SJCRH30 (cell line): ENCODE measurements at regions not wholly inside any gene's neighbourhood (a gene's known extent, or its start where the extent isn't known, plus 50 kb on each side); places are given as distances from the start of the nearest gene placed in this dataset.

Experiments used
- DNase-seq, 2 experiments: peaks; one replicate each; pipeline ENCODE4 v3.0.0-alpha.2; 2015 to 2020
- H3K27ac ChIP-seq: fragments of 250-450 bp; sonication (Bioruptor Pico); 2 replicates; pipeline ENCODE4 v1.5.1; 2020; ENCODE audit warnings: mild to moderate bottlenecking, moderate library complexity
- H3K27me3 ChIP-seq: fragments of 250-450 bp; sonication (Bioruptor Pico); 2 replicates; pipeline ENCODE4 v1.5.1; 2020; ENCODE audit warnings: mild to moderate bottlenecking, moderate library complexity
- H3K36me3 ChIP-seq: fragments of 250-450 bp; sonication (Bioruptor Pico); 2 replicates; pipeline ENCODE4 v1.5.1; 2020; ENCODE audit warnings: mild to moderate bottlenecking, moderate library complexity
- H3K4me1 ChIP-seq: fragments of 250-450 bp; sonication (Bioruptor Pico); 2 replicates; pipeline ENCODE4 v1.5.1; 2020; ENCODE audit warnings: mild to moderate bottlenecking, moderate library complexity
- H3K4me3 ChIP-seq: fragments of 250-450 bp; sonication (Bioruptor Pico); 2 replicates; pipeline ENCODE4 v1.5.1; 2020; ENCODE audit warnings: mild to moderate bottlenecking, moderate library complexity
- H3K9me3 ChIP-seq: fragments of 250-450 bp; sonication (Bioruptor Pico); replicated peaks from 2 replicates; pipeline ENCODE4 v1.5.1; 2020; ENCODE audit warnings: mild to moderate bottlenecking, moderate library complexity

DNA sequence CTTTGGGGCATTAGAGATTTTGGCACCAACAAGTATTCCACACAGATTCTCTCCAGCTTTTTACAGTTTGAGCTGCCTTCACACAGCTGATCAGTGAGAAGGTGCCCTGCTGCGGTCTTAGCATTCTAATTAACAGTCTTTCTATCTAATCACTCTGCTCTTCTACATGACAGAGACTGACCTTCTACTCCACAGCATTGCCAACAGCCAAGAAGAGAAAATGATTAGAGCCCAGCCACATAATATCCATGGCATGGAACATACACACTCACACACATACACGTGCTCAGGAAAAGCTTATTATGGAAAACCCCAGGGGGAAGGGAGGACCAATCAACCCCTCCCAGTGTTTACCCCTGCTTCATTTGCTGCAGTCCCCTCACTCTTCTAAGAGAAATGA lies 76.1 kb upstream of the PPP2R3A start:
- no peaks in the 10 kb centered on the region for H3K4me1 ChIP-seq
- no peaks in the 10 kb centered on the region for H3K36me3 ChIP-seq
- H3K4me3 ChIP-seq, result no peak overlapping the region
- DNase-seq, result no peak
- H3K27me3 ChIP-seq, result no peaks in the 10 kb centered on the region
- H3K9me3 ChIP-seq, result no peaks in the 10 kb centered on the region
- H3K27ac ChIP-seq, result no peak overlapping the region

DNA sequence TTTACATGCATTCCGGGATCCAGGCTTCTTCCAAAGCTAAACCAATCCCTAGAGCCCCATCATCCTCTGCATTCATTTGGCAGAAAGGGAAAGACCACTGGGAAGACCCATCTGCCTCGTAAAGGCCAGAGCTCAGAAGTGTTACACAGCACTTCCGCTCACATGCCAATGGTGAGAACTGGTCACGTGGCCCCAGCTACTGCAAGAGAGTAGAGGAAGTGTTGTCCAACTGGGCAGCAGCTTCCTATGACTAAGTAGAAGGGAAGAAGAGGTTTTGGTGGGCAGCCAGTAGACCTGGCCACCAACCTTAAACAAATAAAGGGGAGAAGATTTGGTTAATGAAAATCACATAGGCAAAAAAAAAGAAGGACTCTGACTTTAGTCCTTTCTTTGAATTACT lies 74.4 kb upstream of the PPP2R3A start:
- no peaks in the 10 kb centered on the region for H3K36me3 ChIP-seq
- DNase-seq, result no peak
- H3K4me3 ChIP-seq, result no peak overlapping the region

DNA sequence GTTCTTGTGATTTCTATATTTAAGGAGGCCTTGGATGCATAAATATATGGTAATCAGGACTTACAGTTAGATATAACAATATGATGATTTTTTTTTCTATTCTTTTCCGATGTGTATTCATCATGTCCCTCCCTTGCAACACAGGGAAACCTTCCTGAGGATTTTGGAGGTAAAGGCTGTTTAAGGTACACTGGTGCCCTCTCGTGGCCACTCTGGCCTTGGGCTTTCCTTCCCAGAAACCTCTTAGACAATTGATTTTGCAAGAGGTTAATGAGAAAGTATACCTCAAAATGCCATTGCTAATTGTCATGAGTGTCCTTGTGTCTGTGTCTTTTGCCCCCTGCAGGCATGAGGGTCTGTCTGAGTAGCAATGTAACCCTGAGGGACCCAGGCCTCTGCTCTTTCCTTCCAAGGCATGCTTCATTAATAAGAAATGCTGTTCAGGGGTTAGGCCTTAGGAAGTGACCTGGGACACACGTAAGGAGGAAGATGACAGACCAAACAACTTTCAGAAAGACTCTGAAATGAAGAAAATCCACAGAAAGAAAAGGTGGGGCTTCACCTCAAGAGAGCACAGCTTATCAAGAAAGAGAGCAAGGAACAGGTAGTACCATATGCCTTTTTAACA lies 70.3 kb upstream of the PPP2R3A start:
- Histone ChIP-seq H3K27me3 (no peaks in the 10 kb centered on the region), H3K27ac (no peak overlapping the region), H3K9me3 (no peaks in the 10 kb centered on the region), H3K4me3 (no peak overlapping the region), H3K36me3 (no peaks in the 10 kb centered on the region), H3K4me1 (peaks cover 9% of the 10 kb centered on the region)
- peak; percentile 58 to 85 for DNase-seq

More for the DNA sequence above, 74.4 kb upstream of the PPP2R3A start:
- peaks cover under 1% of the 10 kb centered on the region; the same call in 1 of the 2 replicates for H3K4me1 ChIP-seq
- no peaks in the 10 kb centered on the region for H3K27me3 ChIP-seq
- no peak overlapping the region for H3K27ac ChIP-seq
- no peaks in the 10 kb centered on the region for H3K9me3 ChIP-seq

DNA sequence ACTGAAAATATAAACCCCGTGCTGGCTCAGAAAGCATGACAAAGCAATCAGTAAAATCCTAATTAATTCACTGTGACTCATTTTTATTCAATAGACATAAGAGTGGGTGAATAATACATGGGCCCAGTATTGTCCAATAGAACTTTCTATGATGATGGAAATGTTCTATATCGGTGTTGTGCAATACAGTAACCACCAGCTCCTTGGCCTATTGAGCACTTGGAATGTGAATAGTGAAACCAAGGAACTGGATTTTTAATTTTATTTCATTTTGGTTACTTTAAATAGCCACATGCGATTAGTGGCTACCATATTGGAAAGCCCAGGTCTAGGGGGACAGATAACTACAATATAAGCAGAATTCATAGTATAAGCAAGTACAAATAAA lies 69.8 kb upstream of the PPP2R3A start:
- Histone ChIP-seq H3K36me3 (no peaks in the 10 kb centered on the region), H3K27me3 (no peaks in the 10 kb centered on the region), H3K27ac (no peak overlapping the region), H3K9me3 (no peaks in the 10 kb centered on the region), H3K4me3 (no peak overlapping the region), H3K4me1 (peaks cover 9% of the 10 kb centered on the region)
- no peak for DNase-seq

DNA sequence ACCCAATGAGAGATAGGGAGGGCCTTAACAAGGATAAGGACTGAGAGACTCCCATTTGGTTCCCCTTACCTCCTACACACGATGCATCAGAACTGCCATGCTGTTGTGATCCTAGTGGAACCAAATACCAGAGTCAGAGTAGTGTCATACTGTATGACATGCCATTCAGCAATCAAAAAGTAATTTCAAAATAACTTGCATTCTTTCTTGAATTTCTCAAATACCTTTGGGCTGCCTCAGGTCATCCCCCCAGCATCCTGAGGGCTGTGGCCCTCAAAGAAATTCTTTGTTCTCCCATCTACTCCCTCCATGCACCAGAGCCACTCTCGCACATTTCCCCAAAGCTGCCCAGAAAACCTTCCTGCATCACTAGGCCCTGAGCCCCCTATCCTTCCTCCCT lies 68.9 kb upstream of the PPP2R3A start:
- no peaks in the 10 kb centered on the region for H3K36me3 ChIP-seq
- no peaks in the 10 kb centered on the region for H3K27me3 ChIP-seq
- peaks cover 9% of the 10 kb centered on the region for H3K4me1 ChIP-seq
- H3K27ac ChIP-seq, result no peak overlapping the region; the same call in 1 of the 2 replicates
- peak in 1 of 2 experiments; percentile 9 for DNase-seq
- no peak overlapping the region for H3K4me3 ChIP-seq
- H3K9me3 ChIP-seq, result no peaks in the 10 kb centered on the region

DNA sequence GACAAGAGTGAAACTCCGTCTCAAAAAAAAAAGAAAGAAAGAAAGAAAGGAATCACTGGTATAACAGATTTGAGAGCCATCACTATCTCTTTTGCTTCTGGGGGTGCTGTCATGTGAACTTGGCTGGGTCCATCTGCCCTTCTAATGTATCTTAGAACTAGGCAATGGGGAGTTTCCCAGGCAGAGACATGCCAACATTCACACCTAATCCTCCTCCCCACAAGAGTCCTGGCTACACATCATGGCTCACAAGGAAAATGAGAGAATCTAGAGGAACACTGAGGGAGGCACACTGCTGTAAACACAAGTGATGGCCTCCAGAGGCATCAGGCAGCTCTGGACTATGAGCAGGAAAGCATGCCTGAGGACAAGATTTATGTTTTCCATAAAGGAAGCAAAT lies 67.8 kb upstream of the PPP2R3A start:
- Histone ChIP-seq H3K9me3 (no peaks in the 10 kb centered on the region), H3K4me3 (no peak overlapping the region), H3K27ac (no peak overlapping the region), H3K27me3 (no peaks in the 10 kb centered on the region), H3K4me1 (peaks cover 9% of the 10 kb centered on the region), H3K36me3 (no peaks in the 10 kb centered on the region)
- no peak for DNase-seq

DNA sequence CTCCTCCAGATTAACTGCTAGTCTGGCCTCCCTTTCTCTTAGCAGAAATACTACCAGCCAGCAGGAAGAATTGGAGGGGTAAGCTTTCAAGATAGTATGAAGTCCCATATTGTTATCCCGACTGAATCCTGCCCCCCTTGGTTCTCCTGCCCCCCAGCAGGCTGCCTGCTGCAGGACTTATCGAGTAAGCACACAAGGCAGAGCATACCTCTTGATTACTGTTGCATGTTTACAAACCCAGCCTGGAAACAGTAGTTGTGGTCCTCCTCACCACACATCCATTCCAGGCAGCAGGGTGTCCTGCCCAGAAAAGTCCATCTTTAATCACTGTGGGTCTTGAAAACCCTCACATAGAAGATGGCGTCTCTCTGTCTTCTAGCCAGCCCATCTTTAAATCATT lies 66.8 kb upstream of the PPP2R3A start:
- H3K36me3 ChIP-seq, result no peaks in the 10 kb centered on the region
- H3K27ac ChIP-seq, result no peak overlapping the region
- H3K4me1 ChIP-seq, result peaks cover 9% of the 10 kb centered on the region
- H3K27me3 ChIP-seq, result no peaks in the 10 kb centered on the region
- no peaks in the 10 kb centered on the region for H3K9me3 ChIP-seq
- DNase-seq, result no peak
- no peak overlapping the region for H3K4me3 ChIP-seq

DNA sequence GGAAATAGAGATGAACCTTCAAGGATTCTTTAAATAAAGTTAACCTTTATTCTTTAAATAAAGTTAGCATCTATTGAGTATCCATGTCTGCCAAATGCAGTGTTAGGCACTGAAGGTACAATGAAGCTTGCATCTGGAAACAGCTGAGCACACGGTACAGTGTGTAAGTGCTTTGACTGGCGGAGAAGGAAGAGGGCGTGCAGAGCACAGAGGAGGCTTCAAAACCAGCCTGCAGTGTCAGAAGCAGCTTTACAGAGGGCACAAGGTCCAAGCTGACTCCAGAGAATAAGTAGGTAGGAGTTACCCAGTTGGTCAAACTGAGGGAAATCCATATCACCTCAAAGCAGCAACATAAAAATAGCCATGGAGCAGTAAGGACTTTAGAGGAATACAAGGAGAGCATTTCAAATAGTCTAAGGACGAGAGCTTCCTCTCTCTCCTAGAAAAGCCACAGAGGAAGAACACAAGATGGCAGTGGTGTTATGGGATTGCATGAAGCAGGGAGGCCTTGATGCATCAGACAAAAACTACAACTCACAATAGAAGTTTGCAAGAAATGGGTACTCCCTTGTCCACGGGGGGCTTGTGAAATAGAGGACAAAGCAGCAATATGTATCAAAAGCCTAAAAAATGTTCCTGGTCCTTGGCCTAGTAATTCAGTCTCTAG lies 60.3 kb upstream of the PPP2R3A start:
- no peaks in the 10 kb centered on the region for H3K27me3 ChIP-seq
- no peak overlapping the region for H3K4me3 ChIP-seq
- H3K4me1 ChIP-seq, result no peaks in the 10 kb centered on the region
- H3K27ac ChIP-seq, result no peak overlapping the region
- no peaks in the 10 kb centered on the region for H3K36me3 ChIP-seq
- no peaks in the 10 kb centered on the region for H3K9me3 ChIP-seq
- DNase-seq, result peak in 1 of 2 experiments; percentile 31

DNA sequence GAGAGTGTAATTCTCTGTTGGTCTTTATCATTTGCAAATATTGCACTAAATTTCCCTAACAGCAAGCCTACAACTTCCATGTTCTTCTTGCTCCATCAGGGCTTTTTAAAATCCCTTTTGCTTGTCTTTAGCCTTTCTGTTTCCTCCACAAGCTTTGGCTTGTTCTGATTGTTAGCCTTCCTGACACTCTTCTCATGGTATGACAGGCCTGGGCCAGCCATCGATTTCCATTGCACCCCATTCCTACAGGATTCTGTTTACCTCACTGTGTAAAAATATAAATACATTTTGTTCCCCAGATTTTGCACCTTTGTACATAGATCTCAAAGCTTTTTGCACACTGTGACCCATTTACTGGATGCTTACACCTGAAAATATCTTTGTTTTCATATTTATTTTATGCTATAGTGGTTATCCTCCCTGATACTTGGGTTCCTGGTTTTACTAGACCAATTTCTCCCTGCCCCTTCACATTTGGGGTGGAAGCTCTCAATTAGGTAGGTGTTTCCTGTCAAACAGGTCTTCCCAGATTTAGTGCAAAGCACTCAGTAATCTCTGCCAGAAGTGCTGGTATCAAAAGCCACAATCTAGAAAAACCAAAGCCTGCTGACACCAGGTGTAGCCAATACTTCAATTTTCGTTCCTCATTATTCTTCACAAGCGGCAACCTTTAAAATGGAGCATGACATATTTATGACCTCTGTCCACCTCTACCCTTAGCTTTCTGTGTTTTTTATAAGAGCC lies 57.9 kb upstream of the PPP2R3A start:
- Histone ChIP-seq H3K9me3 (no peaks in the 10 kb centered on the region), H3K4me3 (no peak overlapping the region), H3K27ac (no peak overlapping the region), H3K36me3 (no peaks in the 10 kb centered on the region), H3K4me1 (no peaks in the 10 kb centered on the region), H3K27me3 (no peaks in the 10 kb centered on the region)
- no peak for DNase-seq

DNA sequence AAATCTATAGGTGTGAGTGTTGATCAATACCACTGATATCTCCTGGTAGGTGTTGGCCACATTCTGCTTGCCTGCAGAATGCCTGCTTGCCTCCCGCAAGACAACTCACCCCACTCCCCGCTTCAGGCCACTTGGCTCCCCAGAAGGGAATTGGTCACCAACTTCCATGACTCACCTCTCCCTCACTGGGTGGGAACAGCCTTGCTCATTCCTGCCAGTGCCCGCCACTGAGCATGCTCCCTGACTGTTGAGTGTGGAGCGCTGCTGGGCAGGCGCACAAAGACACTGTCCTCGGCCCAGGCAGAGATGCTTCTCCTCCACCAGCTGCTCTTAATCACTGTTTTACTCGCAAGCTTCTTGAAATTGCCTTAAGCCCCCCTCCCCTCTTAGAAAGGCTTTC lies 57.3 kb upstream of the PPP2R3A start:
- Histone ChIP-seq H3K4me1 (no peaks in the 10 kb centered on the region), H3K27ac (no peak overlapping the region), H3K4me3 (no peak overlapping the region), H3K27me3 (no peaks in the 10 kb centered on the region), H3K36me3 (no peaks in the 10 kb centered on the region), H3K9me3 (no peaks in the 10 kb centered on the region)
- peak in 1 of 2 experiments; percentile 13 for DNase-seq

DNA sequence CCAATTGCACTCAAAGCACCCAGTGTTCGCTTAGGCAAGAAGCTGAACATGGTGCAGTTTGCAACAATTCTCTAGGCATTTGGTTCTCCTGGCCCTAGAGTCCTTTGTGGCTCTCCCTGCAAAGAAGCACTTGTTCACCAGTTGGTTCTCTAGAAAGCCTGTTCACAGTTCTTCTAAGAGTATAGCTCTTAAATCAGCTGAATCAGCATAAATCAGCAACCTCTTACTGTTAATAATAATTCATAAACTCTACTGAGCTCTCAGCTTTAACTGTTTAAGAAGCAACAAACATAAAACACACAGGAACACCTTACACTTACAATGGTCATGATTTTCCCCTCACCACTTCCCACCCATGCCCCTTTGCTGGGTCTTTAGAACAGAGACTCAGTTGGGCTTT lies 56.8 kb upstream of the PPP2R3A start:
- no peaks in the 10 kb centered on the region for H3K4me1 ChIP-seq
- no peak for DNase-seq
- H3K27me3 ChIP-seq, result no peaks in the 10 kb centered on the region
- H3K9me3 ChIP-seq, result no peaks in the 10 kb centered on the region
- no peak overlapping the region for H3K27ac ChIP-seq
- no peaks in the 10 kb centered on the region for H3K36me3 ChIP-seq
- no peak overlapping the region for H3K4me3 ChIP-seq

DNA sequence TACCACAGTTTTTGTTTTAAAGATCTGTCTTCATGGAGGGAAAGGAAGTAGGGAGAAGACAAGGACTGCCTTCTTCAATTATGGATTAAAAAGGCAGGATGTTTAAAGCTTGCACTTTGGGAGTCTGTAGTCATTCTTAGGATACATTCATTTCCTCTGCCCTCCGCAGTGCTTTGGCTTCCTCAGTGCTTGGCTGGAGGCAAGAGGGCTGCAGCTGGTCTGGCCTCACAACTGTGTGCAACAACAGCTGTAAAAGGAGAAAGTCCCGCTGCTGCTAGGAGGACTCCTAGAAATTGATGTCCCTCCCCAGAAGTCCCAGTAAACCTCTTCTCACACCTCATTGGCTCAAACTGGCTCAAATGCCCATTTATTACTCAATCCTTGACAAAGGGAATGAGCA lies 54.4 kb upstream of the PPP2R3A start:
- H3K4me1 ChIP-seq, result no peaks in the 10 kb centered on the region
- peak; percentile 10 to 34 for DNase-seq

DNA sequence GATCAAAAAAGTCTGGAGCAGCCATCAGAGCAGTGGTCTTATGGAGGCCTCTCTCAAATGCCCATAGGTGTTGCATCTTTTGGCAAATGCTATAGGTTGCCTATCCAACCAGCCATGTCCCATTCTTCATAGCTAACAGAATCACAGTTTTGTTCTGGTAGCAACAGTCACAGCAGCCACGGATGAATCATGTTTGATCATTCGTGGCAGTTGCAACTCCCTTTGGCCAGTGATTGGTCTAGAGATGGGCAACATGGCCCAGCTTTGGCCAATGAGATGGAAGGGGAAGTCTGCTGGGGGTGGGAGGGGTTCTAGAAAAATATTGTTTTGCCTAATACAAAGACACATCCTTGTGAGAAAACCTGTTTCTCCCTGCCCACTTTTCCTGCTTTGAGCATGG lies 50.3 kb upstream of the PPP2R3A start:
- Histone ChIP-seq H3K36me3 (no peaks in the 10 kb centered on the region), H3K4me3 (no peak overlapping the region), H3K27me3 (no peaks in the 10 kb centered on the region), H3K9me3 (no peaks in the 10 kb centered on the region), H3K4me1 (no peaks in the 10 kb centered on the region), H3K27ac (no peak overlapping the region)
- peak in 1 of 2 experiments; percentile 11 for DNase-seq

More for the DNA sequence above, 54.4 kb upstream of the PPP2R3A start:
- H3K9me3 ChIP-seq, result no peaks in the 10 kb centered on the region
- H3K27me3 ChIP-seq, result no peaks in the 10 kb centered on the region
- no peak overlapping the region for H3K27ac ChIP-seq
- H3K36me3 ChIP-seq, result no peaks in the 10 kb centered on the region
- no peak overlapping the region for H3K4me3 ChIP-seq
